ENCODE measurements at regions not wholly inside any gene's neighbourhood (a gene's known extent, or its start where the extent isn't known, plus 50 kb on each side); places are given as distances from the start of the nearest gene placed in this dataset.

GRCh38 chr2:237199577-237199976 lies 113.9 kb downstream of the COPS8 start:
- no peak overlapping the region for H3K4me3 ChIP-seq (ENCODE audit: low read length)
- no peak for TF ChIP-seq CTCF (IDR thresholded peaks at IDR 0.05; ENCODE audit: insufficient read depth, low read depth, low read length, missing control alignments)
- no peak for DNase-seq (ENCODE audit: low read depth)

GRCh38 chr2:237200462-237200861 lies 114.8 kb downstream of the COPS8 start:
- no peak for TF ChIP-seq CTCF (IDR thresholded peaks at IDR 0.05; ENCODE audit: insufficient read depth, low read depth, low read length, missing control alignments)
- no peak overlapping the region for H3K4me3 ChIP-seq (ENCODE audit: low read length)
- DNase-seq (ENCODE audit: low read depth), result no peak

GRCh38 chr2:237201461-237202287 lies 116.0 kb downstream of the COPS8 start:
- no peak overlapping the region for H3K4me3 ChIP-seq (ENCODE audit: low read length)
- no peak for DNase-seq (ENCODE audit: low read depth)
- no peak for TF ChIP-seq CTCF (IDR thresholded peaks at IDR 0.05; ENCODE audit: insufficient read depth, low read depth, low read length, missing control alignments)

- DNase-seq (ENCODE audit: low read depth), result no peak
- no peak for TF ChIP-seq CTCF (IDR thresholded peaks at IDR 0.05; ENCODE audit: insufficient read depth, low read depth, low read length, missing control alignments)
- H3K4me3 ChIP-seq (ENCODE audit: low read length), result no peak overlapping the region
Measured at GRCh38 chr2:237202288-237203030, 116.8 kb downstream of the COPS8 start.

GRCh38 chr2:237205043-237205541 lies 119.4 kb downstream of the COPS8 start:
- H3K4me3 ChIP-seq (ENCODE audit: low read length), result no peak overlapping the region
- no peak for DNase-seq (ENCODE audit: low read depth)
- no peak for TF ChIP-seq CTCF (IDR thresholded peaks at IDR 0.05; ENCODE audit: insufficient read depth, low read depth, low read length, missing control alignments)

GRCh38 chr2:237205561-237205971 lies 119.9 kb downstream of the COPS8 start:
- no peak overlapping the region for H3K4me3 ChIP-seq (ENCODE audit: low read length)
- TF ChIP-seq CTCF (IDR thresholded peaks at IDR 0.05; ENCODE audit: insufficient read depth, low read depth, low read length, missing control alignments), result no peak
- no peak for DNase-seq (ENCODE audit: low read depth)

All from epithelial cell of esophagus (primary cell).